ENCODE measurements at regions not wholly inside any gene's neighbourhood (a gene's known extent, or its start where the extent isn't known, plus 50 kb on each side); places are given as distances from the start of the nearest gene placed in this dataset.

GRCh38 chr2:230600285-230600684 is 112.4 kb upstream of the CAB39 start:
- TF ChIP-seq CTCF (conservative IDR thresholded peaks at IDR 0.05 in 1 of 2, IDR thresholded peaks at IDR 0.05 in 1 of 2; ENCODE audit: low read depth in 1 of 2, low read length in 2 of 2), result no peak
- TF ChIP-seq EZH2 (IDR thresholded peaks at IDR 0.05; ENCODE audit: low read length, missing control alignments), result no peak

Measured in fibroblast of lung (primary cell).